Gastrocnemius medialis (tissue), 4 donors: ENCODE measurements at regions not wholly inside any gene's neighbourhood (a gene's known extent, or its start where the extent isn't known, plus 50 kb on each side); places are given as distances from the start of the nearest gene placed in this dataset.
"Not testable (repeated sequence)": the region's sequence is repeated elsewhere in the genome, so short reads cannot be mapped to it uniquely, and the experiment has no call there.

Source experiments
- ATAC-seq, 2 donors: fragments of 150-250 bp; one replicate each; pipeline ENCODE4 v1.9.1; 2016
- DNase-seq, 2 donors: peaks; one replicate each; pipeline ENCODE4 v3.0.0-alpha.2; 2019
- H3K27ac ChIP-seq, 4 donors: fragments of 200-600 bp; sonication (generic); 1 replicate in 1 of 4; 2 replicates in 3 of 4; pipeline ENCODE4 v1.5.1; 2016 to 2018; ENCODE audit warnings: mild to moderate bottlenecking in 2 of 4, moderate library complexity in 1 of 4
- H3K27me3 ChIP-seq, 3 donors: fragments of 200-600 bp; sonication (generic) in 2 of 3; 1 replicate in 1 of 3; 2 replicates in 2 of 3; pipeline versions ENCODE4 v1.5.1 to v1.6.0; 2016 to 2019; ENCODE audit warnings: mild to moderate bottlenecking in 1 of 3, moderate library complexity in 1 of 3
- H3K36me3 ChIP-seq, 2 donors: fragments of 200-600 bp; sonication (generic) in 1 of 2; one replicate each; pipeline ENCODE4 v1.5.1; 2017 to 2018
- H3K4me1 ChIP-seq, 2 donors: fragments of 200-600 bp; sonication (generic) in 1 of 2; one replicate each; pipeline ENCODE4 v1.5.1; 2016 to 2017; ENCODE audit warnings: mild to moderate bottlenecking in 2 of 2
- H3K4me3 ChIP-seq, 4 donors: fragments of 200-600 bp; sonication (generic) in 3 of 4; 1 replicate in 1 of 4; 2 replicates in 3 of 4; pipeline ENCODE4 v1.5.1; 2016 to 2019; ENCODE audit warnings: mild to moderate bottlenecking in 2 of 4
- H3K9me3 ChIP-seq, 3 donors: fragments of 200-600 bp; sonication (generic) in 2 of 3; 1 replicate in 1 of 3; 2 replicates in 2 of 3; pipeline ENCODE4 v1.5.1; 2016 to 2019
- CTCF ChIP-seq, 5 experiments: fragments of 450-650 bp in 3 of 5; fragments of 200-600 bp in 2 of 5; sonication (generic) in 2 of 5; IDR thresholded peaks in 4 of 5; conservative IDR thresholded peaks in 1 of 5; 1 replicate in 4 of 5; 2 replicates in 1 of 5; pipeline ENCODE4 v1.5.1; 2016 to 2019; ENCODE audit warnings: antibody characterized with exemption in 5 of 5, mild to moderate bottlenecking in 3 of 5, moderate library complexity in 3 of 5
- POLR2A ChIP-seq, 2 donors: fragments of 450-650 bp; IDR thresholded peaks; one replicate each; pipeline ENCODE4 v1.6.1; 2017; ENCODE audit warnings: antibody characterized with exemption in 2 of 2, mild to moderate bottlenecking in 2 of 2, moderate library complexity in 2 of 2
- in situ Hi-C, 4 donors: fragments of 200-750 bp; cut with MboI; loops; one replicate each; pipeline versions ENCODE4 v1.15.0 to v1.8.0; 2017; ENCODE audit warnings: low sequenced_read_pairs in 4 of 4
- intact Hi-C: fragments of 100-400 bp; cut with DNase I; formaldehyde crosslinking; loops from one replicate; pipeline ENCODE4 v1.15.1; 2023; ENCODE audit warnings: low total_unique reads

- intact Hi-C loops, result no loop called here
- no peak for DNase-seq
- no peak overlapping the region for H3K27ac ChIP-seq
- in situ Hi-C loops, result no loop called here
- H3K4me1 ChIP-seq, result no peaks in the 10 kb centered on the region
- no peak overlapping the region for H3K4me3 ChIP-seq
- H3K27me3 ChIP-seq, result no peaks in the 10 kb centered on the region
- H3K9me3 ChIP-seq, result no peaks in the 10 kb centered on the region
- TF ChIP-seq POLR2A (IDR thresholded peaks at IDR 0.05), result no peak
- no peak for TF ChIP-seq CTCF (IDR thresholded peaks at IDR 0.05 in 4 of 5, conservative IDR thresholded peaks at IDR 0.05 in 1 of 5)
- H3K36me3 ChIP-seq, result no peaks in the 10 kb centered on the region
- no peak for ATAC-seq
These were observed 63.5 kb upstream of the COL25A1 start for GRCh38 chr4:109365939-109366338.

- in situ Hi-C loops, H3K36me3 ChIP-seq, ATAC-seq, H3K4me1 ChIP-seq, H3K9me3 ChIP-seq, DNase-seq, intact Hi-C loops, H3K27ac ChIP-seq, H3K4me3 ChIP-seq, H3K27me3 ChIP-seq: not testable (repeated sequence)
These were observed 62.8 kb upstream of the COL25A1 start for GRCh38 chr4:109365297-109365696.

GRCh38 chr4:109359040-109359646 is 56.7 kb upstream of the COL25A1 start:
- Histone ChIP-seq H3K36me3 (no peaks in the 10 kb centered on the region), H3K9me3 (no peaks in the 10 kb centered on the region), H3K4me3 (no peak overlapping the region), H3K27ac (no peak overlapping the region), H3K27me3 (no peaks in the 10 kb centered on the region), H3K4me1 (no peaks in the 10 kb centered on the region)
- DNase-seq (no peak), ATAC-seq (no peak)
- intact Hi-C loops (no loop called here), in situ Hi-C loops (no loop called here)
- TF ChIP-seq POLR2A (IDR thresholded peaks at IDR 0.05) (no peak), CTCF (IDR thresholded peaks at IDR 0.05 in 4 of 5, conservative IDR thresholded peaks at IDR 0.05 in 1 of 5) (no peak)

- in situ Hi-C loops, result no loop called here
These were observed 53.4 kb upstream of the COL25A1 start for GRCh38 chr4:109355835-109356234.

GRCh38 chr4:109352941-109353340 is 50.5 kb upstream of the COL25A1 start:
- TF ChIP-seq CTCF (IDR thresholded peaks at IDR 0.05 in 4 of 5, conservative IDR thresholded peaks at IDR 0.05 in 1 of 5) (no peak), POLR2A (IDR thresholded peaks at IDR 0.05) (no peak)
- ATAC-seq, result no peak
- no peak for DNase-seq
- Histone ChIP-seq H3K27ac (no peak overlapping the region), H3K36me3 (no peaks in the 10 kb centered on the region), H3K27me3 (no peaks in the 10 kb centered on the region), H3K4me3 (no peak overlapping the region), H3K9me3 (no peaks in the 10 kb centered on the region), H3K4me1 (no peaks in the 10 kb centered on the region)
- in situ Hi-C loops (no loop called here), intact Hi-C loops (no loop called here)

More at GRCh38 chr4:109355835-109356234, 53.4 kb upstream of the COL25A1 start:
- H3K27me3 ChIP-seq, result no peaks in the 10 kb centered on the region
- no peak overlapping the region for H3K27ac ChIP-seq
- intact Hi-C loops, result no loop called here
- H3K4me1 ChIP-seq, result no peaks in the 10 kb centered on the region
- no peaks in the 10 kb centered on the region for H3K36me3 ChIP-seq
- no peaks in the 10 kb centered on the region for H3K9me3 ChIP-seq
- DNase-seq, result no peak
- ATAC-seq, result no peak
- TF ChIP-seq POLR2A (IDR thresholded peaks at IDR 0.05) (no peak), CTCF (IDR thresholded peaks at IDR 0.05 in 4 of 5, conservative IDR thresholded peaks at IDR 0.05 in 1 of 5) (no peak)
- no peak overlapping the region for H3K4me3 ChIP-seq
